ENCODE measurements at regions not wholly inside any gene's neighbourhood (a gene's known extent, or its start where the extent isn't known, plus 50 kb on each side); places are given as distances from the start of the nearest gene placed in this dataset.

- no peak overlapping the region for H3K27ac ChIP-seq
- no peak overlapping the region for H3K4me3 ChIP-seq
- no peak for DNase-seq (ENCODE audit: low spot score)
- TF ChIP-seq CTCF (IDR thresholded peaks at IDR 0.05): no peak
Observed at GRCh38 chr12:113666223-113666622, 194.6 kb upstream of the LHX5 start.

- H3K4me3 ChIP-seq: no peak overlapping the region
- no peak for TF ChIP-seq CTCF (IDR thresholded peaks at IDR 0.05)
- H3K27ac ChIP-seq: no peak overlapping the region
- DNase-seq (ENCODE audit: low spot score): no peak
Observed at GRCh38 chr12:113665457-113665856, 193.8 kb upstream of the LHX5 start.

GRCh38 chr12:113664224-113664681 lies 192.6 kb upstream of the LHX5 start:
- Histone ChIP-seq H3K4me3 (no peak overlapping the region), H3K27ac (no peak overlapping the region)
- DNase-seq (ENCODE audit: low spot score): no peak
- TF ChIP-seq CTCF (IDR thresholded peaks at IDR 0.05): no peak

- H3K27ac ChIP-seq: no peak overlapping the region
- DNase-seq (ENCODE audit: low spot score): no peak
- H3K4me3 ChIP-seq: no peak overlapping the region
- TF ChIP-seq CTCF (IDR thresholded peaks at IDR 0.05): no peak
Observed at GRCh38 chr12:113663396-113663795, 191.7 kb upstream of the LHX5 start.

GRCh38 chr12:113660936-113661335 lies 189.3 kb upstream of the LHX5 start:
- Histone ChIP-seq H3K4me3 (no peak overlapping the region), H3K27ac (no peak overlapping the region)
- DNase-seq (ENCODE audit: low spot score): no peak
- no peak for TF ChIP-seq CTCF (IDR thresholded peaks at IDR 0.05)

GRCh38 chr12:113659416-113659815 lies 187.7 kb upstream of the LHX5 start:
- Histone ChIP-seq H3K4me3 (no peak overlapping the region), H3K27ac (no peak overlapping the region)
- no peak for DNase-seq (ENCODE audit: low spot score)
- TF ChIP-seq CTCF (IDR thresholded peaks at IDR 0.05): no peak

- Histone ChIP-seq H3K27ac (no peak overlapping the region), H3K4me3 (no peak overlapping the region)
- TF ChIP-seq CTCF (IDR thresholded peaks at IDR 0.05): no peak
- no peak for DNase-seq (ENCODE audit: low spot score)
Observed at GRCh38 chr12:113659015-113659414, 187.3 kb upstream of the LHX5 start.

All from coronary artery (tissue), 2 donors.